HG03521 (cell line): ENCODE measurements at regions not wholly inside any gene's neighbourhood (a gene's known extent, or its start where the extent isn't known, plus 50 kb on each side); places are given as distances from the start of the nearest gene placed in this dataset.
A peak's percentile ranks its signal among the peaks of the same experiment; 100 is the strongest.
"Not testable (repeated sequence)": the region's sequence is repeated elsewhere in the genome, so short reads cannot be mapped to it uniquely, and the experiment has no call there.

Experiments used
- ATAC-seq: cut with Tn5 transposase; IDR thresholded peaks from one replicate; pipeline ENCODE4 v1.9.1; 2021; ENCODE audit warnings: mild to moderate bottlenecking, moderate library complexity; ENCODE audit not compliant: unreplicated experiment

DNA sequence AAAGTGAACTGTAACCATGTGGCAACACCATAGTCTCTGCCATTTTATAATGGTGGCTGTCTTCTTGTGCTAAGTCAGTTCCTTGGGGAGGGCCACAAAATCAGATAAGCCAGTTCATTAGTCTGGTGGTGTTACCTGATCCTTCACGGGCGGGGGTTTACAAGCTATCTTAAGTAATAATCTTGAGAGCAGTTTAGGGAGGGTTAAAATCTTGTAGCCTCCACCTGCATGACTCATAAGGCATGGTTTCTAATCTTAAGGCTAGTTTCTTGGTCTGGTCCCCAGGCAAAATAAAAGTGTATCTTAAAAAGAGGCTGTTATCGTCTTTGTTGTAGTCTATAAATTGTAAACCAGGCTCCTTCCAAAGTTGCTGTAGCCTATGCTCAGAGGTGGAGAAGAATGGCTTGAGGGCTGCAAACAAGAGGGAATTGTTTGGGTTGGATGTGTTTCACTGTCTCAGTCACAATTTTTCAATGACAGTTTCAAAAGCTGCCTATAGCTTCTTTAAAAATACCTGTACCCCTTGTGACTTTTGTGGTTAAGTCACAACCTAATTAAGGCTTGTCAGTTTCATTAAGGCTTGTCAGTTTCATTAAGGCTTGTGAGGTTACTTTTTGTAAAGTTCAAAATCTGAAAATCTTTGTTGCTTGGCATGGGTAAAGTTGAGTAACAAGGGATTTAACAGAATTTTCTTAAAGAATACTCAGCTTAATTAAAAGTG lies 135.7 kb downstream of the RPS4Y2 start:
- peak; percentile 82 for ATAC-seq

- ATAC-seq: not testable (repeated sequence)
These were observed 169.6 kb downstream of the RPS4Y2 start for GRCh38 chrY:20925350-20926091.

DNA sequence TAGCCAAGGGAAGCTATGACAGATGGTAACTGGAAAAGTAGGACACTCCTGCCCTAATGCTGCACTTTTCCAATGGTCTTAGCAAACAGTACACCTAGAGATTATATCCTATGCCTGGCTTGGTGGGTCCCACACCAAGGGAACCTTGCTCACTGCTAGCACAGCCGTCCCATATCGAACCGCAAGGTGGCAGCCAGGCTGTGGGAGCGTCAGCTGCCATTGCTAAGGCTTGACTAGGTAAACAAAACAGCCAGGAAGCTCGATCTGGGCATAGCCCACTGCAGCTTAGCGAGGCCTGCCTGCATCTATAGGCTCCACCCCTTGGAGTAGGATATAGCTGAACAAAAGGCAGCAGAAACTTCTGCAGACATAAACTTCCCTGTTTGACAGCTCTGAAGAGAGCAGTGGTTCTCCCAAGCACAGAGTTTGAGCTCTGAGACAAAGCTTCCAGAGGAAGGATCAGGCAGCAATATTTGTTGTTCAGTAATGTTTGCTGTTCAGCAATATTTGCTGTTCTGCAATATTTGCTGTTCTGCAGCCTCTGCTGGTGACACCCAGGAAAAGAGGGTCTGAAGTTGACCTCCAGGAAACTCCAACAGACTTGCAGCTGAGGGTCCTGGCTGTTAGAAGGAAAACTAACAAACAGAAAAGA lies 173.9 kb downstream of the RPS4Y2 start:
- no peak for ATAC-seq

GRCh38 chrY:20936709-20937251 lies 180.9 kb downstream of the RPS4Y2 start:
- not testable (repeated sequence) for ATAC-seq

DNA sequence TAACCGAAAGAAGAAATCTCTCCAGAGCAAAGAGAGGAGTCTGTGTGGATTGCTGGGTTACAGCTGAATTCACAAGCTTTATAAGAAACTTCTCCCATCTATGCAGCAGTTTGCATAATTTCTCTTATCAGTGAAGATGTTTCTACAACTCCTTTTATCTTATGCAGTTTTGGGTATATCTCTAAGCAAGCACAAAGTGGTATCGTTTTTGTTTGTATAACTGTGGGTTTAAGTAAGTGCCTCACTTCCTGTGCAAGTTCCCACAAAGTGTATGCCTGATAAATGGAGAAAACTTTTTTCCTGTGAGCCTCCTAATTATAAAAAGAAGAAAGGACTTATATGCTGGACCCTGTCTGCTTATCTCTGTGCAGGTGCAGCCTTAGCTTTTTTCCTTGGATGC lies 205.6 kb downstream of the RPS4Y2 start:
- no peak for ATAC-seq

DNA sequence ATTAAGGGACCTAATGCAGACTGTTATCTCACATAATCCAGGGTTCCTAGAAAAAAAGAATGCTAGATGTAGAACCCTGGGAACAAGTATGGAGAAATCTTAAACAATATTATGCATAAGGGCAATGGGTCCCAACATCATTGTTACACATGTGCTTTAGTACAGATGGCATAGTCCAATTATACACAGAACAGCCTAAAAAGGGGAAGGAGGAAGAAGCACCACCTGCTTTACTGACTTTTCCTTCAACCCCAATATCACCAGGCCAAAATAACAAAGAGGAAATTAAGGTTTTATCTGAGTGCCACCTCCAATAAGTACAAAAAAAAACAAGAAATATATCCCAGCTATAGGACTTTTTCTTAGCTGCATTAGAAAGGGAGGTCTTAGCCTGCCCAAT lies 211.9 kb downstream of the RPS4Y2 start:
- ATAC-seq: no peak

DNA sequence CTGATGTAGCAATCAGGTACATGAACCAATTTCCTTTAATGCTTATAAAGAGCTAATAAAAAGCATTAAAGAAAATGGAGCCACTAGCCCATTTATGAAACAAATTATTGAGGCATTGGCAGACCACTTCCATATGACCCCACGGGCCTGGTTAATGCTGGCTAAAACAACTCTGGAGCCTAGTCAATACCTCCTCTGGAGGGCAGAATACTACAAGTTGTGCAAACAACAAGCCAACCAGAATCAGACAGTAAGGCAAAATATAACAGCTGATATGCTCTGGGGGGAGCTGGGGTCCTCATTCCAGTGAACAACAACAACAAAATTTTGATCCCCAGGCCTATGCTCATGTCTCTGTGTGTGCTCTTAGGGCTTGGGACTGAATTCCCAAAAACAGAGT lies 212.3 kb downstream of the RPS4Y2 start:
- no peak for ATAC-seq

- ATAC-seq: no peak
These were observed 215.5 kb downstream of the RPS4Y2 start for GRCh38 chrY:20971371-20971770.

GRCh38 chrY:20986037-20986436 lies 230.1 kb downstream of the RPS4Y2 start:
- no peak for ATAC-seq

DNA sequence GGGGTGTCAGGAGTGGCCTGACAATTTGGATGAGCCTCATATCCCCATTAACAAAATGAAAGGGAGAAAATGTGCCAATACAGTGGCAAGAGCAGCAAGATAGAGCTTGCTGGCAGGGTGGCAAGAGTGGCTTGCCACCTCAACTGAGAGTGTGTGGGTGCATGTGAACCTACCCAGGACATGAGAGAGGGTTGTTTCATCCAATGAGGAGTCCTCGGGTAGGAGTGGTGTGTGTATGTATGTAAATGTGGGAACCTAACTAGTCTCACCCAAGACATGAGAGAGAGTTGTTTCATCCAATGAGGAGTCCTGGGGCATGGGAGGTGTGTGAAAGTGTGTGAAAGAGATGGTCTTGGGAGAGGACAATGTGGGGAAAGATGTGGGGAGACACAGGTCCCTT lies 234.2 kb downstream of the RPS4Y2 start:
- no peak for ATAC-seq

GRCh38 chrY:20990869-20991548 lies 235.1 kb downstream of the RPS4Y2 start:
- peak; percentile 93 for ATAC-seq

GRCh38 chrY:20997355-20997754 lies 241.4 kb downstream of the RPS4Y2 start:
- ATAC-seq: no peak

DNA sequence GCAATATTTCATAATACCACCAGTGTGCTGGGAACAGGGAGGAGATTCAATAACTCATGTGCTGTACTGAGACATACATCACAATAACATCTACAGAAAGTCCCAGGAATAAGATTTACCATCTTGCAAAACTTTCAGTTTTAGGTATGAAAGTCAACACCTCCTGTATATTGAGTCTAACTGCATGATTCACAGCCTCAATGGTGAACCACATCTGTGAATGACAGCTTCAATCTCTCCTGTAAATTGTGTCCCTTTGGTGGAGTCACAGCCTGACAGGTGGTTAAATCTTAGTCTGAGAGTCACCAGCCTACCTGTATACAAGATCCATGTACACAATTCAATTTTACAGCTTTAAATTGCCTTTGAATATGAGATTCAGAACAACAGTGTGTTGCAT lies 242.1 kb downstream of the RPS4Y2 start:
- no peak for ATAC-seq

GRCh38 chrY:20998483-20998882 lies 242.6 kb downstream of the RPS4Y2 start:
- no peak for ATAC-seq

GRCh38 chrY:21001102-21001501 lies 245.2 kb downstream of the RPS4Y2 start:
- ATAC-seq: no peak

GRCh38 chrY:21003059-21003458 lies 247.2 kb downstream of the RPS4Y2 start:
- no peak for ATAC-seq

DNA sequence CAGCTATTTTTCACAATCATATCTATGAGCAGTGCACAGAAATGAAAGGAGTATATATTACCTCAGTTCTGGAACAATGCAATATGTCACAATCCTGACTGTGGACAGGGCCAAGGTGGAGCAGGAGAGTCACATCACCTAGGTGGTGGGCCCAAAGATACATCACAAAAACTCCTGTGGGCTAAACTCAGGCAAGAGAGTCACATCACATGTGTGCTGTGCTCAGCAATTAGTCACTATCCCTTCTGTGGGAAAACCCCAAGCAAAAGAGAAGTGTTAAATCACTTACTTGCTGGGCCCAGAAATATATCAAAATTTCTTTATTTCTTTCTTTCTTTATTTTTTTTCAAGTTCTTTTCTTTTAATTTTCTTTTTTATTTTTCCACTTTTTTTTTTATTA lies 249.6 kb downstream of the RPS4Y2 start:
- no peak for ATAC-seq

DNA sequence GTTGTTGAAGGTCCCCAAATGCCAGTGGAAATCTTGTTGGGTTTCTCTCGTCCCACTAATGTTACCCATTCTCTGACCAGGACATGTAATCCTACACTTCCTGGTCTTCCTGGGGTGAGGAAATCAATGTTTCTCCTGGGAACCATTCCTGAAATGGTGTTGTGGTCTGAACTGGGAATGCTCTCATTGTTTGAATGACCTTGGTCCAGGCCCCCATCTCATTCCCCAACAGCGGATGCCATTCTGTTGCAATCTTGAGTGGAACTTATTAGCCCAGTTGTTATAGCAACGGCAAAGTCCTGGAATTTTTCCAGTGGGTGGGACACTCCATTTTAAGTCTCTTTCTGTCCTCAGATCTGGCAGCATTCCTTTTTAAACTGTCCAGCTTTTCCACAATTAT lies 265.9 kb downstream of the RPS4Y2 start:
- no peak for ATAC-seq

GRCh38 chrY:21022326-21023044 lies 266.6 kb downstream of the RPS4Y2 start:
- no peak for ATAC-seq

DNA sequence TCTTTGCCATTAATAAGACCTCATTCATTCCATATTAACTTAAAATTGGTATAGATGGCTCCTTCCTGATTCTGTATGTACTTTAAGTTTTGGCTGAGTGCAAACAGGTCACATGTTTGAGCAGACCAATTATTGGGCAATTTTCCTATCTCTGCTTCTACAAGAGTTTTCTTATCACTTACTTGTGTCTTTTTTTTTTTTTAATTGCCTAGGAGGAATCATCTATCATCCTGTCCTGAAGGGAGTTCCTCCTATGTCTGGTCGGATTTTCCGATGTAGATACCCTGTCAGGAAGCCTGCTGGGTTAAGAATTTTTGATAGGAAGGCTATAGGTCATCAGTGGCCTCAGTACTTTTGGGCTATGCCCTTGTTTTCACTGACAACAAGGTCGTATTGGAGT lies 268.0 kb downstream of the RPS4Y2 start:
- ATAC-seq: no peak
